GM06990 (cell line): ENCODE measurements at regions not wholly inside any gene's neighbourhood (a gene's known extent, or its start where the extent isn't known, plus 50 kb on each side); places are given as distances from the start of the nearest gene placed in this dataset.

ENCODE experiments used
- DNase-seq: peaks from one replicate; pipeline ENCODE4 v3.0.0-alpha.2; 2011; ENCODE audit not compliant: insufficient read length; ENCODE audit errors: extremely low read depth
- H3K27me3 ChIP-seq: replicated peaks from 2 replicates; pipeline ENCODE4 v1.6.0; 2011; ENCODE audit warnings: low read length; ENCODE audit not compliant: control insufficient read depth, insufficient read depth
- H3K36me3 ChIP-seq: 2 replicates; pipeline ENCODE4 v1.5.1; 2011; ENCODE audit warnings: low read length; ENCODE audit not compliant: control insufficient read depth, insufficient read depth
- H3K4me3 ChIP-seq: replicated peaks from 2 replicates; pipeline ENCODE4 v1.5.1; 2011; ENCODE audit warnings: low read depth, mild to moderate bottlenecking, control low read depth, low read length
- TF ChIP-seq, protein P1 (sequence below): IDR thresholded peaks from 2 replicates; pipeline ENCODE4 v1.5.1; 2011; ENCODE audit warnings: low read length, control low read depth, mild to moderate bottlenecking, inconsistent platforms; ENCODE audit not compliant: insufficient read depth, poor library complexity, severe bottlenecking

DNA sequence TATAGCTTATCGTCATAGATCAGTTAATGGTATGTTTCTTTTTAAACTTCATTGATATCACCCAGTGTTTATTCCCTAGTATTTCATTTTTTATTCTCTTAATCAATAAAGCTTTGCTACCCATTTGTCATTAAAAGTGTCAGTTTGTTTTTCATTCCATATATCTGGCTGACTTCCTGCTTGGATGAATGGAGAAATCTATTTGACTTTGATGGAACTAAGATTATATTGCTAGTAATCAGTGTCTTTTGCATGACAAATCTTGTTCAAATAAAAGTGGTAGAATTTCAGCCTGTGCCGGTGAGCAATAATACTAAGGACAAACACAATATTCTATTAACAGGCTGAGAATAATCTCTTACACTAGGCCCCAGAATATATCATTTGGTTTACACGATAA, 203.3 kb downstream of the SEC23IP start:
- no peaks in the 10 kb centered on the region; the same call in 1 of the 2 replicates for H3K27me3 ChIP-seq
- no peak overlapping the region for H3K4me3 ChIP-seq
- H3K36me3 ChIP-seq, result no peaks in the 10 kb centered on the region
- DNase-seq, result no peak
- TF ChIP-seq, protein P1, sequence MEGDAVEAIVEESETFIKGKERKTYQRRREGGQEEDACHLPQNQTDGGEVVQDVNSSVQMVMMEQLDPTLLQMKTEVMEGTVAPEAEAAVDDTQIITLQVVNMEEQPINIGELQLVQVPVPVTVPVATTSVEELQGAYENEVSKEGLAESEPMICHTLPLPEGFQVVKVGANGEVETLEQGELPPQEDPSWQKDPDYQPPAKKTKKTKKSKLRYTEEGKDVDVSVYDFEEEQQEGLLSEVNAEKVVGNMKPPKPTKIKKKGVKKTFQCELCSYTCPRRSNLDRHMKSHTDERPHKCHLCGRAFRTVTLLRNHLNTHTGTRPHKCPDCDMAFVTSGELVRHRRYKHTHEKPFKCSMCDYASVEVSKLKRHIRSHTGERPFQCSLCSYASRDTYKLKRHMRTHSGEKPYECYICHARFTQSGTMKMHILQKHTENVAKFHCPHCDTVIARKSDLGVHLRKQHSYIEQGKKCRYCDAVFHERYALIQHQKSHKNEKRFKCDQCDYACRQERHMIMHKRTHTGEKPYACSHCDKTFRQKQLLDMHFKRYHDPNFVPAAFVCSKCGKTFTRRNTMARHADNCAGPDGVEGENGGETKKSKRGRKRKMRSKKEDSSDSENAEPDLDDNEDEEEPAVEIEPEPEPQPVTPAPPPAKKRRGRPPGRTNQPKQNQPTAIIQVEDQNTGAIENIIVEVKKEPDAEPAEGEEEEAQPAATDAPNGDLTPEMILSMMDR, result no peak

DNA sequence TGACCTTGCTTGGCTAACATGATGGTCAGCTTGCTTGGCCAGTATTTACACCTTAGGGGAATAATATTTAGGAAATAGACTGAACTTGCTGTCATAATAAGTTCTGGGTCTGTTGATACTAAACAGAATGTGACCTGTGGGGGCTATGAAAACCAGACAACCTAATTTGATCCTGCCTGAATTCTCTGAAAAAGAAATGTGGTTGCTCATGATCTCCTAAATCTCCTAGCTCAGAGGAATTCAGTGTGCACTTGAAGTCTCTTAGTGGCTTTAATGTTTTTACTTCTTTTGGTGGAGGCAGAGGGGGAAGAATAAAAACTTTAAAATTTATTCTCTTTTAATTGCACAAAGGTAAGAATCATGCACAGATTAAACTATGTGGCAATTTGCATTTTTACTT, 205.2 kb downstream of the SEC23IP start:
- H3K4me3 ChIP-seq, result no peak overlapping the region
- no peak for DNase-seq
- TF ChIP-seq, protein P1, result no peak
- H3K36me3 ChIP-seq, result no peaks in the 10 kb centered on the region
- no peaks in the 10 kb centered on the region; the same call in 1 of the 2 replicates for H3K27me3 ChIP-seq

DNA sequence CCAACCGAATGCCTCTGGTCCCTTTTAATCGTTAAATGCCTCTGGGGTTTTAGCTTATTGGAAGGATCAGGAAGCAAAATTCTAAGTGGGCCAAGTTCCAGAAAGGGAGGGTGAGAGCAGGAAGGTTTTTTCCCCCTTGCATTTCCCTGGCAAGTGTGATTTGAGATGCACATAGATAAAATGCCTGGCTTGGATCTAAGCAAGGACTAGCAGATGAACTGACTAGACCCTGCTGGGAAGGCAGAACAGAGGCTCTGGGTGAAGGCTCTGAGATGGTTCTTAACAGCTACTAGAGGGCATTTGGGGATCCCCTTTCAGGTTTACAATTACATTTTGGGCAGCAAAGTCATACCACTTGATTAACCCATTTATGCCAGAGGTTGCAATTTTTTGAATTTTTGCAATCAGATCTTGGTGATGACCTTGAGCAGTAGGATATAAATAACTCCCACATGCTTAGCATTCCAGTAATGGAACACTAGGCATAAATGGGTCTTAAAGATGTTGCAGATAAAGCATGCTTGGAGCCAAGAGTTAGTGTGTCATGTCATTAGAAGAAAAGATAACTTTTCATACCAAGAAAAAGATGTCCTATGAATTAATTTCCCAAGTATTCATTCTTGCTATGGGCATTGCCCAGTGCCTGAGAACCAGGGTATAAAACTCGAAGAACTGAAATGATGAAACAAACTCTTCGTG, 205.9 kb downstream of the SEC23IP start:
- TF ChIP-seq, protein P1, result no peak
- no peaks in the 10 kb centered on the region; the same call in 1 of the 2 replicates for H3K27me3 ChIP-seq
- DNase-seq, result no peak
- no peaks in the 10 kb centered on the region for H3K36me3 ChIP-seq
- no peak overlapping the region for H3K4me3 ChIP-seq

DNA sequence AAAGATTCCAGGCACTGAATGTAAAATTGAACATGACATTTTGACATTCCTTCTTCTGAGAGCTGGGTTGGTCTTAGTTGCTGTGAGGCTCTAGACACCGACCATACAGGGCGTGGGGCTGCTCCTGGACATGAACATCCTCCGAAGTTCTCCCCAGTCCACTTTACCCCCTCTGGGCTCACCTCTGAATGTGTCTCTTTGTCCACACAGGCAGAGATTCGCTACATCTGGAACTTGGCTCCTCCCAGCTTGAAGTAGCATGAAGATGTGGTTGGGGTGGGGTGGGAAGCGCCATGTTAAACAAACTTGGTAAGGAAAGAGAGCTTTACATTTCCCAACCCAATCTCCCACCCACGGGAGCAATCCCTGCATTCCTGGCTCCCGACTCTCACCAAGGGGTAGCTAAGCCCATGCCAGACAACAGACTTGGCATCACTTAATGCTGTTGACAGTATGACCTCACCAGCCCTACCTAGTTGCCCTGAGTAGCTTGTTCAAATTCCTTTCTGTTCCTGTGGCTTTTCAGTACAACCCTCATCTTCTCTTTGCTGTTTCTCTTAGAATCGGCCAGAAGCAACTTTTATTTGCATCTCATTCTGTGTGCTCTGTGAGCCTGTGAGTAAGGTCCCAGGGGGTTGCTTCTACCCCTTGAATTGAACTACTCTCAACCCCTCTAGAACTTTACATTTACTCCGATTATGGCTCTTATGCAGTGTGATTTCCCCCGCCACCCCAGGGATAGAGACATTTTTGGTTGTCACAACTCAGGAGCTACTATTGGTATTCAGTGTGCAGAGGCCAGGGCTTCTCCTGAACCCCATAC, 211.4 kb downstream of the SEC23IP start:
- H3K36me3 ChIP-seq, result no peaks in the 10 kb centered on the region
- TF ChIP-seq, protein P1, result no peak
- no peaks in the 10 kb centered on the region; the same call in 1 of the 2 replicates for H3K27me3 ChIP-seq
- H3K4me3 ChIP-seq, result no peak overlapping the region
- DNase-seq, result no peak

DNA sequence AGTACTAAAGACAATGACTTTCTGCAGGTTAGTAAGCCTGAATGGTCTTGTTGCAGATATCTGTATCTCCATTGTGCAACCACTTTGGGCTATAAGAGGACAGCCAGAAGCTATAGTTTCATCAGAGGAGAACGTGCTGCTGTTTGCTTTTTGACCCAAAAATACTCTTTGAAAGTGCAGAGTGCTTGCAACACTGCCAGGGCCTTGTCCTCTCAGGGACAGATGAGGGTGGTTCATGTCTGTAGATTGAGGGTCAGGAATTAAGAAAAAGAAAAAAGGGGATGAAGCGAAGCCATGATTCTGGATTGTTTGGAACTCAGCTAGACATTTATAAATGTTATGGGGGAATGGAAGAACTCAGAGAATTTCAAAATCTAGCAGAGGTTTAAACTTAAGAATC, 212.5 kb downstream of the SEC23IP start:
- Histone ChIP-seq H3K4me3 (no peak overlapping the region), H3K27me3 (no peaks in the 10 kb centered on the region; the same call in 1 of the 2 replicates), H3K36me3 (no peaks in the 10 kb centered on the region)
- no peak for DNase-seq
- TF ChIP-seq, protein P1, result no peak
